ENCODE measurements at regions not wholly inside any gene's neighbourhood (a gene's known extent, or its start where the extent isn't known, plus 50 kb on each side); places are given as distances from the start of the nearest gene placed in this dataset.
A peak's percentile ranks its signal among the peaks of the same experiment; 100 is the strongest.

- Histone ChIP-seq H3K4me1 (replicated peaks in 1 of 4; ENCODE audit: control insufficient read depth in 3 of 4, insufficient read depth in 4 of 4, low read length in 3 of 4) (no peaks in the 10 kb centered on the region), H2AK5ac (ENCODE audit: low read depth, low read length) (no peak overlapping the region), H3K23me2 (ENCODE audit: low read depth, low read length) (no peaks in the 10 kb centered on the region), H3K14ac (ENCODE audit: insufficient read length) (no peak overlapping the region), H3K56ac (replicated peaks; ENCODE audit: insufficient read length, low read depth, low read length) (no peak overlapping the region), H3K27me3 (replicated peaks in 1 of 4; ENCODE audit: control insufficient read depth in 3 of 4, extremely low read depth in 1 of 4, insufficient read depth in 3 of 4, low read length in 3 of 4) (no peaks in the 10 kb centered on the region), H3K4ac (replicated peaks; ENCODE audit: insufficient read length, low read depth, low read length) (no peak overlapping the region), H4K20me1 (replicated peaks in 1 of 2; ENCODE audit: control insufficient read depth in 1 of 2, insufficient read depth in 2 of 2, low read length in 2 of 2) (no peaks in the 10 kb centered on the region), H2BK5ac (ENCODE audit: low read depth, low read length) (no peak overlapping the region), H3K18ac (ENCODE audit: extremely low read depth, low read length) (no peak overlapping the region), H3K27ac (ENCODE audit: low read depth, low read length) (no peak overlapping the region), H3K9me3 (ENCODE audit: insufficient read depth in 2 of 2, low read depth in 1 of 2, low read length in 1 of 2) (no peaks in the 10 kb centered on the region), H4K91ac (replicated peaks; ENCODE audit: insufficient read length, low read length) (no peak overlapping the region), H3K36me3 (ENCODE audit: control insufficient read depth in 2 of 4, insufficient read depth in 4 of 4, low read length in 3 of 4) (no peaks in the 10 kb centered on the region), H3K9ac (replicated peaks in 1 of 4; ENCODE audit: extremely low read depth in 1 of 4, low read depth in 3 of 4, low read length in 3 of 4) (no peak overlapping the region), H2BK15ac (ENCODE audit: low read length) (no peak overlapping the region), H3K4me2 (ENCODE audit: insufficient read depth in 1 of 2, low read depth in 2 of 2, low read length in 2 of 2) (no peak overlapping the region), H2BK120ac (replicated peaks; ENCODE audit: low read depth, low read length) (no peak overlapping the region), H2AFZ (ENCODE audit: low read length) (peak overlapping the region; percentile 79), H3K79me1 (ENCODE audit: low read depth, low read length) (no peaks in the 10 kb centered on the region), H2BK20ac (ENCODE audit: low read length) (no peak overlapping the region), H3K23ac (ENCODE audit: insufficient read length) (no peak overlapping the region), H3K4me3 (ENCODE audit: extremely low read depth in 1 of 4, insufficient read depth in 2 of 4, low read depth in 3 of 4, low read length in 4 of 4) (no peak overlapping the region), H3K79me2 (ENCODE audit: control insufficient read depth in 1 of 2, insufficient read depth in 2 of 2, low read length in 2 of 2) (no peaks in the 10 kb centered on the region), H4K5ac (ENCODE audit: insufficient read length, low read depth, low read length) (no peak overlapping the region), H4K8ac (ENCODE audit: extremely low read depth, insufficient read depth, low read length) (peak overlapping the region; percentile 11; the same call in 1 of the 2 replicates), H2BK12ac (ENCODE audit: low read depth, low read length) (no peak overlapping the region)
- ChIA-PET POLR2A (ENCODE audit: partially characterized antibody) (no interaction called here), CTCF (ENCODE audit: partially characterized antibody) (no interaction called here)
- WGBS, 2 experiments (ENCODE audit: extremely low coverage in 1 of 2, insufficient coverage in 1 of 2, insufficient read length in 1 of 2, insufficient replicate concordance in 2 of 2, low coverage in 1 of 2, low lambda C conversion rate in 2 of 2, missing lambda C conversion rate in 1 of 2) = 78% methylated on average over 3 of the region's 3 CpGs; no CpG with 5 or more reads in 1 of the 2 experiments
- FAIRE-seq (no peak), DNase-seq (ENCODE audit: low read depth in 1 of 2, low spot score in 2 of 2) (no peak)
- TF ChIP-seq RBBP5 (IDR thresholded peaks at IDR 0.05; ENCODE audit: borderline replicate concordance, low read depth, low read length) = no peak
These were observed 410.5 kb downstream of the CDH19 start for GRCh38 chr18:66193394-66193793.
